ENCODE measurements at regions not wholly inside any gene's neighbourhood (a gene's known extent, or its start where the extent isn't known, plus 50 kb on each side); places are given as distances from the start of the nearest gene placed in this dataset.

DNA sequence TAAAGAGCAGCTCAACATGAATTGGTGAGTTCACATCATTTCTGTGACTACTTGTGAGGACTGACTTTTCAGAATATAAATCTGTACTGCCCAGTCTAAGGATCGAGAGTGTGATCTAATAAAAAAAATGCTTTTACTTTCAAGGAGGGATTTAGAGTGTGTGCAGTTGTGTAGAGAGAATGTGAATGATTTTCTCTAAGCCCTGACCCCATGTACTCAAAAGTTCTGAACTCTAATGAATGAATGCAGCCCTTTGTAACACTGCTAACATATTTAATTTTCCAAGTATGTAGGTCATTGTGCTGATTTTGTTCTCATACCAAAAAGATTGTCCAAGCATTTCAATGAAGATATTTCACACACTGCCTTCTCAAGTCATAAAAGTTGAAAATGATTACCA is 92.5 kb upstream of the STOX2 start:
- TF ChIP-seq, protein P1, sequence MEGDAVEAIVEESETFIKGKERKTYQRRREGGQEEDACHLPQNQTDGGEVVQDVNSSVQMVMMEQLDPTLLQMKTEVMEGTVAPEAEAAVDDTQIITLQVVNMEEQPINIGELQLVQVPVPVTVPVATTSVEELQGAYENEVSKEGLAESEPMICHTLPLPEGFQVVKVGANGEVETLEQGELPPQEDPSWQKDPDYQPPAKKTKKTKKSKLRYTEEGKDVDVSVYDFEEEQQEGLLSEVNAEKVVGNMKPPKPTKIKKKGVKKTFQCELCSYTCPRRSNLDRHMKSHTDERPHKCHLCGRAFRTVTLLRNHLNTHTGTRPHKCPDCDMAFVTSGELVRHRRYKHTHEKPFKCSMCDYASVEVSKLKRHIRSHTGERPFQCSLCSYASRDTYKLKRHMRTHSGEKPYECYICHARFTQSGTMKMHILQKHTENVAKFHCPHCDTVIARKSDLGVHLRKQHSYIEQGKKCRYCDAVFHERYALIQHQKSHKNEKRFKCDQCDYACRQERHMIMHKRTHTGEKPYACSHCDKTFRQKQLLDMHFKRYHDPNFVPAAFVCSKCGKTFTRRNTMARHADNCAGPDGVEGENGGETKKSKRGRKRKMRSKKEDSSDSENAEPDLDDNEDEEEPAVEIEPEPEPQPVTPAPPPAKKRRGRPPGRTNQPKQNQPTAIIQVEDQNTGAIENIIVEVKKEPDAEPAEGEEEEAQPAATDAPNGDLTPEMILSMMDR (IDR thresholded peaks at IDR 0.05 in 8 of 11, conservative IDR thresholded peaks at IDR 0.05 in 3 of 11), result no peak
- TF ChIP-seq POLR2A (IDR thresholded peaks at IDR 0.05) (no peak), POLR2AphosphoS5 (IDR thresholded peaks at IDR 0.05) (no peak)

Data from spleen (tissue), 7 donors.